ENCODE measurements at regions not wholly inside any gene's neighbourhood (a gene's known extent, or its start where the extent isn't known, plus 50 kb on each side); places are given as distances from the start of the nearest gene placed in this dataset.

DNA sequence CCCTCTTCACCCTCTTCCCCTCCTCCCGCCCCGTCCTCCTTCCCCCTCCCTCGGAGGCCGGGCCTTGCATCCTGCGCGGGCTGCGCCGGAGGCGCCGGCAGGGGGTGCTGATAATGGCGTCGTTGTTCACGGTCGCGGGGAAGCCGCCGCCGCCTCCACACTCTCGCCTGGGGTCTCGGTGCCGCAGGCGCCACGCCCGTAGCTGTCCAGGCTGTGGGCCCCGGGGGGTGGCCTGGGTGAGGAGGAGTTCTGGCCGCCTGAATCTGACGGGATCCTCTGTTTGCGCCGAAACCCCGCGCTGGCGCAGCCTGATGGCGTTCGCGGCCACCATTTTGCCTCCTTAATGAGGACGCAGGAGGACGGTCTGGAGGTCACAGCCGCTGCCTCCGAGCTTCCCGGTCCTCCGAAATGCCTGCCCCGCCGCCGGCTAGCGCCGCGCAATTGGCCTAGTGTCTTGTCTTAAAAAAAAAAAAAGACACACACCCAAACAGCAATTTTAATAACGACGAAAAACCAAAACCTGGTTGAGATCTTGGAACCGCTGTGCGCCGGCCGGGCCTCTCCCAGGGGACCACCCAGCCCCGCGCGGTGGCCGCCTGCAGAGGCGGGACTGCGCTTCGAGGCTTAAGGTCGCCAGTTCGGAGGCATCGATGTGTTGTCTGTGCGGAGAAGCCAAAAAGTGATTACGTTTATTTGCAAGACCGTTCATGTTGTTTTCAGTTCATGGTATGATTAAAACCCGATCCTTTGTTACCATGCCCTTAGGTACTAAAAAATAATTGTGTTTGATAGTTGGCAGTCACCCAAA is 106.6 kb upstream of the HNRNPU start:
- Histone ChIP-seq H3K36me3 (ENCODE audit: control insufficient read depth in 2 of 3, insufficient read depth in 3 of 3, low read length in 3 of 3) (no peaks in the 10 kb centered on the region), H3K9ac (ENCODE audit: low read length in 3 of 3) (peak overlapping the region; percentile 92 to 94 (median 93)), H3K9me3 (ENCODE audit: control insufficient read depth in 2 of 3, insufficient read depth in 1 of 3, low read length in 3 of 3) (no peaks in the 10 kb centered on the region), H3K4me1 (ENCODE audit: control insufficient read depth in 2 of 3, insufficient read depth in 2 of 3, low read depth in 1 of 3, low read length in 3 of 3) (peaks cover 3 to 11% (median 3%) of the 10 kb centered on the region in 3 donors), H3K27ac (ENCODE audit: low read depth in 2 of 2, low read length in 2 of 2) (peak overlapping the region; percentile 98 to 100), H3K27me3 (ENCODE audit: control insufficient read depth, insufficient read depth, low read length) (no peaks in the 10 kb centered on the region), H3K4me3 (ENCODE audit: low read length in 3 of 3) (peak overlapping the region; percentile 80 to 91 (median 87))
- intact Hi-C loops (cut with DNase I): no loop called here
- FAIRE-seq: no peak
- TF ChIP-seq CTCF (IDR thresholded peaks at IDR 0.05; ENCODE audit: borderline replicate concordance, extremely low read depth, insufficient read depth): peak; percentile 45
- DNase-seq: peak; percentile 98 to 99 (median 98)

DNA sequence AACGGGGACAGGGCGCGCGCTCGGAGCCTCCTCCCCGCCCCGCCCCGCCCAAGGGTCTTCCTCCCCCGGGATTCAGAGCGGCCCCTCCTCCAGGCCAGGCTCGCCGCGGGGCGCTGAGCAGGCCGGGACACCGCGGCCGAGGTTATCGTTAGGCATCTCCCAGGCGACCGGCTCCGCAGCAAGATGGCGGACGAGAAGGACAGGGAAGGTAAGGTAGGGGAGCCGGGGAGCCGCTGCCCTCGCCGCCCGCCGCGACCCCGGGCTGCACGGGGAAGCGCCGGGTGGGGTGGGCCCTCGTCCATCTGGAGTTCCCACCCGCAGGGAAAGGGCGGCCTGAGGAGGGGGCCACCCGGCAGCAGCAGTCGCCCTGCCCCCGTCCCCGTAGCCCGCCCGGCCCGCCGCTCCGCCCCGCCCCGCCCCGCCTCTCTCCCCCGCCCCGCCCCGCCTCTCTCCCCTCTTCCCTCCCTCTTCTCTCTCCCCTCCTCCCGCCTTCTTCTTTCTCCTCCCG is 105.9 kb upstream of the HNRNPU start:
- TF ChIP-seq CTCF (IDR thresholded peaks at IDR 0.05; ENCODE audit: borderline replicate concordance, extremely low read depth, insufficient read depth): no peak
- H3K4me1 ChIP-seq (ENCODE audit: control insufficient read depth in 2 of 3, insufficient read depth in 2 of 3, low read depth in 1 of 3, low read length in 3 of 3): peaks cover 3 to 11% (median 3%) of the 10 kb centered on the region in 3 donors
- peak overlapping the region in 2 of 3 donors; percentile 78 to 80 for H3K4me3 ChIP-seq (ENCODE audit: low read length in 3 of 3)
- peak in 4 of 5 donors; percentile 90 to 94 (median 94) for DNase-seq
- FAIRE-seq: no peak
- H3K9me3 ChIP-seq (ENCODE audit: control insufficient read depth in 2 of 3, insufficient read depth in 1 of 3, low read length in 3 of 3): no peaks in the 10 kb centered on the region
- peak overlapping the region in 1 of 3 donors; percentile 31 for H3K9ac ChIP-seq (ENCODE audit: low read length in 3 of 3)
- H3K27ac ChIP-seq (ENCODE audit: low read depth in 2 of 2, low read length in 2 of 2): peak overlapping the region; percentile 99 to 100
- H3K27me3 ChIP-seq (ENCODE audit: control insufficient read depth, insufficient read depth, low read length): no peaks in the 10 kb centered on the region
- intact Hi-C loops (cut with DNase I): no loop called here
- H3K36me3 ChIP-seq (ENCODE audit: control insufficient read depth in 2 of 3, insufficient read depth in 3 of 3, low read length in 3 of 3): no peaks in the 10 kb centered on the region

- Histone ChIP-seq H3K27me3 (ENCODE audit: control insufficient read depth, insufficient read depth, low read length) (no peaks in the 10 kb centered on the region), H3K36me3 (ENCODE audit: control insufficient read depth in 2 of 3, insufficient read depth in 3 of 3, low read length in 3 of 3) (no peaks in the 10 kb centered on the region), H3K9me3 (ENCODE audit: control insufficient read depth in 2 of 3, insufficient read depth in 1 of 3, low read length in 3 of 3) (no peaks in the 10 kb centered on the region), H3K4me1 (ENCODE audit: control insufficient read depth in 2 of 3, insufficient read depth in 2 of 3, low read depth in 1 of 3, low read length in 3 of 3) (peaks cover 3 to 11% (median 5%) of the 10 kb centered on the region in 3 donors), H3K9ac (ENCODE audit: low read length in 3 of 3) (peak overlapping the region; percentile 31 to 86 (median 74)), H3K27ac (ENCODE audit: low read depth in 2 of 2, low read length in 2 of 2) (peak overlapping the region; percentile 99), H3K4me3 (ENCODE audit: low read length in 3 of 3) (peak overlapping the region; percentile 52 to 84 (median 78))
- TF ChIP-seq CTCF (IDR thresholded peaks at IDR 0.05; ENCODE audit: borderline replicate concordance, extremely low read depth, insufficient read depth): no peak
- FAIRE-seq (peak; percentile 19), DNase-seq (peak in 4 of 5 donors; percentile 90 to 96 (median 95))
- intact Hi-C loops (cut with DNase I): no loop called here
Observed at GRCh38 chr1:244969355-244970235, 105.3 kb upstream of the HNRNPU start.

Measured in kidney (tissue), 13 donors.